PC-3 (cell line): ENCODE measurements at regions not wholly inside any gene's neighbourhood (a gene's known extent, or its start where the extent isn't known, plus 50 kb on each side); places are given as distances from the start of the nearest gene placed in this dataset.
A peak's percentile ranks its signal among the peaks of the same experiment; 100 is the strongest.

Experiments
- ATAC-seq: fragments of 200-7000 bp; cut with Tn5 transposase; 2 replicates; pipeline ENCODE4 v1.9.1; 2020; ENCODE audit warnings: mild to moderate bottlenecking, moderate library complexity
- BruUV-seq: library from RNA; stranded (reverse); fragments of 400-500 nt; replicated peaks from 2 replicates; lab custom pipeline; 2021; lab: Mats Ljungman, UMichigan
- CTCF ChIA-PET: fragments of 300-600 bp; sonication (Branson Sonifier 250); formaldehyde crosslinking; loops from one replicate; lab custom pipeline; 2022; ENCODE audit warnings: antibody characterized with exemption; lab: Charles Lee
- POLR2A ChIA-PET: fragments of 300-600 bp; sonication (Branson Sonifier 250); formaldehyde crosslinking; loops from one replicate; lab custom pipeline; 2022; ENCODE audit warnings: antibody characterized with exemption; ENCODE audit not compliant: unreplicated experiment; lab: Charles Lee
- DNase-seq: peaks from one replicate; pipeline ENCODE4 v3.0.0-alpha.2; 2015
- H2AFZ ChIP-seq: fragments of 300-600 bp; sonication (generic); 2 replicates; pipeline ENCODE4 v1.6.0; 2016; ENCODE audit warnings: antibody characterized with exemption, low read length
- H3F3A ChIP-seq: fragments of 300-600 bp; sonication (generic); one replicate; pipeline ENCODE4 v1.6.0; 2017; ENCODE audit warnings: antibody characterized with exemption, low read length, control low read depth, mild to moderate bottlenecking; ENCODE audit not compliant: unreplicated experiment
- H3K27ac ChIP-seq: fragments of 300-600 bp; sonication (generic); 2 replicates; pipeline ENCODE4 v1.5.1; 2016; ENCODE audit warnings: mild to moderate bottlenecking, low read length
- H3K27me3 ChIP-seq: fragments of 300-600 bp; sonication (generic); 2 replicates; pipeline ENCODE4 v1.6.1; 2016; ENCODE audit warnings: low read length, mixed read lengths
- H3K36me3 ChIP-seq: fragments of 300-600 bp; sonication (generic); 2 replicates; pipeline ENCODE4 v1.6.1; 2016; ENCODE audit warnings: low read depth, mixed run types, low read length, mixed read lengths
- H3K4me1 ChIP-seq: fragments of 300-600 bp; sonication (generic); 2 replicates; pipeline ENCODE4 v1.5.1; 2016; ENCODE audit warnings: low read length; ENCODE audit not compliant: insufficient read depth
- H3K4me2 ChIP-seq: fragments of 300-600 bp; sonication (generic); 2 replicates; pipeline ENCODE4 v1.6.0; 2016; ENCODE audit warnings: low read length
- H3K4me3 ChIP-seq: fragments of 300-600 bp; sonication (generic); 2 replicates; pipeline ENCODE4 v1.5.1; 2016; ENCODE audit warnings: mild to moderate bottlenecking, low read length, mixed read lengths
- H3K79me2 ChIP-seq: fragments of 300-600 bp; sonication (generic); 2 replicates; pipeline ENCODE4 v1.6.1; 2017; ENCODE audit warnings: low read length, mixed read lengths
- H3K9ac ChIP-seq: fragments of 300-600 bp; sonication (generic); 2 replicates; pipeline ENCODE4 v1.6.0; 2016; ENCODE audit warnings: mild to moderate bottlenecking, low read length
- H3K9me2 ChIP-seq: fragments of 300-600 bp; sonication (generic); replicated peaks from 2 replicates; pipeline ENCODE4 v1.6.1; 2016; ENCODE audit warnings: mixed run types, low read length, mixed read lengths
- H3K9me3 ChIP-seq: fragments of 300-600 bp; sonication (generic); 2 replicates; pipeline ENCODE4 v1.6.1; 2016; ENCODE audit warnings: low read length, mixed read lengths
- H4K20me1 ChIP-seq: fragments of 300-600 bp; sonication (generic); 2 replicates; pipeline ENCODE4 v1.6.1; 2016; ENCODE audit warnings: low read length, mixed read lengths
- EZH2 ChIP-seq: fragments of 300-600 bp; sonication (generic); IDR thresholded peaks from one replicate; pipeline ENCODE4 v1.6.1; 2017; ENCODE audit warnings: antibody characterized with exemption, mild to moderate bottlenecking, low read length; ENCODE audit not compliant: unreplicated experiment
- EZH2phosphoT487 ChIP-seq: fragments of 300-600 bp; sonication (generic); IDR thresholded peaks from 2 replicates; pipeline ENCODE4 v1.6.1; 2018; ENCODE audit warnings: mild to moderate bottlenecking, antibody characterized with exemption, low read length, borderline replicate concordance
- intact Hi-C: fragments of 100-400 bp; cut with micrococcal nuclease; formaldehyde crosslinking; loops from 2 replicates; pipeline ENCODE4 v1.9.0; 2023
- TF ChIP-seq, protein P1 (sequence below): fragments of 300-600 bp; sonication (generic); conservative IDR thresholded peaks from 2 replicates; pipeline ENCODE4 v1.5.1; 2017; ENCODE audit warnings: antibody characterized with exemption, low read depth, mild to moderate bottlenecking, low read length

DNA sequence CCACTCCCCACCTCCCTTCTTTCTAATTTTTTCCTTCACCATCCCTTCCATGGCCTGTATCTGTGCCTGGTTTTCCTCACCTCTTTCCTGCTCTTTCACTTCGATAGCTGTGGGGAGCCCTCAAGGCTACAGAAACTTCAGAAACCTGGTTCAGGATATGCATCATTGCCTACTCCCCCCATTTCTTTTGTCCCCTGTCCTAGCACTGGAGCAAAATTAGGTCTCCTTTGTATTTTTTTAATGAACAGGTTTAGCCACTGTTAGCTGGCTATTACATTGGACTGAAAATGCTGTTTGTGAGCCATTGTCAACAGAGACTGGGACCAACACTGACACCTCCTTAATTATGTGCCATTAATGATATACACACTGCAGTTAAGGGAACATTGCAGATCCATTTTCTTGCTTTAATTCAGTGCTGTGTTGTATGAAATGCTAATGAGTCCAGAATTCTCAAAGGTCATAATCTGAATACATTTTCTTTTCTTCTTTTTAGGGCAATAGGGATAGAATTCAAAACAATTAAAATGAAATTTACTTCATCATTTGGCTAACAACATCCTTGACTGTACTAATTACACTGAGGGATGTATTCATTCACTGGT lies 138.6 kb downstream of the PDCD6IP start:
- intact Hi-C loops, result no loop called here
- no peaks in the 10 kb centered on the region for H3F3A ChIP-seq

DNA sequence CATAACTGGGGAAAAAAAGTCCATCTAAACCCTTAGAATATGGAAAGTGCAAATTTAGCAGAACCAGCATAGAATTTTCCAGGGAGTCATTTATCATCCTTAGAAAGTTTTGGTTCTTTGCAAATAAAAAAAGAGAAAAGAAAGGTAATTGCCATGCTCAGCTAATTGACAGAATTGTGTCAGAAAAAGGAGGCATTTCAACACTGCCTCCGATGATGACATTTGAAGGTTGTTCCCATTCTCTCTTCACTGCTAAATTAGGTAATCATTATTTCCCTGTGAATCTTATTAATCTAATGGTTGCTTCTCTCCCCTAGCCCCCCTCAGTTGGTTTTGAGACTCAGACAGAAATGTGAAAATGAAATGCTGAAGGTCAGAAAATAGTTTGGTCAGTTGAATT lies 139.2 kb downstream of the PDCD6IP start:
- Histone ChIP-seq H3K4me1 (no peaks in the 10 kb centered on the region), H3F3A (no peaks in the 10 kb centered on the region), H3K9me3 (no peaks in the 10 kb centered on the region), H2AFZ (no peak overlapping the region), H3K27ac (no peak overlapping the region), H4K20me1 (no peaks in the 10 kb centered on the region), H3K27me3 (peaks cover 20% of the 10 kb centered on the region; the same call in 1 of the 2 replicates), H3K9me2 (no peaks in the 10 kb centered on the region), H3K4me2 (no peak overlapping the region), H3K36me3 (no peaks in the 10 kb centered on the region), H3K79me2 (no peaks in the 10 kb centered on the region), H3K9ac (no peak overlapping the region), H3K4me3 (no peak overlapping the region)
- DNase-seq, result no peak
- no TSS peak for BruUV-seq
- intact Hi-C loops, result no loop called here
- CTCF ChIA-PET, result no interaction called here
- POLR2A ChIA-PET, result no interaction called here
- ATAC-seq, result no peak
- TF ChIP-seq EZH2phosphoT487 (no peak), EZH2 (no peak)
- TF ChIP-seq, protein P1, sequence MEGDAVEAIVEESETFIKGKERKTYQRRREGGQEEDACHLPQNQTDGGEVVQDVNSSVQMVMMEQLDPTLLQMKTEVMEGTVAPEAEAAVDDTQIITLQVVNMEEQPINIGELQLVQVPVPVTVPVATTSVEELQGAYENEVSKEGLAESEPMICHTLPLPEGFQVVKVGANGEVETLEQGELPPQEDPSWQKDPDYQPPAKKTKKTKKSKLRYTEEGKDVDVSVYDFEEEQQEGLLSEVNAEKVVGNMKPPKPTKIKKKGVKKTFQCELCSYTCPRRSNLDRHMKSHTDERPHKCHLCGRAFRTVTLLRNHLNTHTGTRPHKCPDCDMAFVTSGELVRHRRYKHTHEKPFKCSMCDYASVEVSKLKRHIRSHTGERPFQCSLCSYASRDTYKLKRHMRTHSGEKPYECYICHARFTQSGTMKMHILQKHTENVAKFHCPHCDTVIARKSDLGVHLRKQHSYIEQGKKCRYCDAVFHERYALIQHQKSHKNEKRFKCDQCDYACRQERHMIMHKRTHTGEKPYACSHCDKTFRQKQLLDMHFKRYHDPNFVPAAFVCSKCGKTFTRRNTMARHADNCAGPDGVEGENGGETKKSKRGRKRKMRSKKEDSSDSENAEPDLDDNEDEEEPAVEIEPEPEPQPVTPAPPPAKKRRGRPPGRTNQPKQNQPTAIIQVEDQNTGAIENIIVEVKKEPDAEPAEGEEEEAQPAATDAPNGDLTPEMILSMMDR, result no peak

More for the DNA sequence above, 138.6 kb downstream of the PDCD6IP start:
- Histone ChIP-seq H3K4me2 (no peak overlapping the region), H2AFZ (no peak overlapping the region), H3K9ac (no peak overlapping the region), H3K36me3 (no peaks in the 10 kb centered on the region), H3K79me2 (no peaks in the 10 kb centered on the region), H3K9me3 (no peaks in the 10 kb centered on the region), H3K4me3 (no peak overlapping the region), H3K27me3 (peaks cover 20% of the 10 kb centered on the region; the same call in 1 of the 2 replicates), H3K9me2 (no peaks in the 10 kb centered on the region), H3K4me1 (no peaks in the 10 kb centered on the region), H4K20me1 (no peaks in the 10 kb centered on the region), H3K27ac (no peak overlapping the region)
- CTCF ChIA-PET, result no interaction called here
- POLR2A ChIA-PET, result no interaction called here
- no peak for ATAC-seq
- no peak for DNase-seq
- BruUV-seq, result no TSS peak
- TF ChIP-seq, protein P1, result no peak
- TF ChIP-seq EZH2 (no peak), EZH2phosphoT487 (no peak)

GRCh38 chr3:33940149-33940548 lies 141.7 kb downstream of the PDCD6IP start:
- no peaks in the 10 kb centered on the region for H4K20me1 ChIP-seq
- ATAC-seq (peak; percentile 22; the same call in 1 of the 2 replicates), DNase-seq (peak; percentile 36)
- H3K27ac ChIP-seq, result no peak overlapping the region
- H3F3A ChIP-seq, result no peaks in the 10 kb centered on the region
- H3K9me2 ChIP-seq, result no peaks in the 10 kb centered on the region
- H3K4me2 ChIP-seq, result no peak overlapping the region
- H3K79me2 ChIP-seq, result no peaks in the 10 kb centered on the region
- no peak overlapping the region for H2AFZ ChIP-seq
- intact Hi-C loops, result no loop called here
- no peak for TF ChIP-seq EZH2phosphoT487
- no peak for TF ChIP-seq EZH2
- TF ChIP-seq, protein P1, result no peak
- H3K36me3 ChIP-seq, result no peaks in the 10 kb centered on the region
- CTCF ChIA-PET, result no interaction called here
- peaks cover 24% of the 10 kb centered on the region; the same call in 1 of the 2 replicates for H3K27me3 ChIP-seq
- BruUV-seq, result no TSS peak
- POLR2A ChIA-PET, result no interaction called here
- H3K9me3 ChIP-seq, result no peaks in the 10 kb centered on the region
- no peaks in the 10 kb centered on the region for H3K4me1 ChIP-seq
- no peak overlapping the region for H3K4me3 ChIP-seq
- H3K9ac ChIP-seq, result no peak overlapping the region
